Psoas muscle (tissue), 7 donors: ENCODE measurements at regions not wholly inside any gene's neighbourhood (a gene's known extent, or its start where the extent isn't known, plus 50 kb on each side); places are given as distances from the start of the nearest gene placed in this dataset.

Experiments
- ATAC-seq, 4 donors: fragments of 200-7000 bp; cut with Tn5 transposase; one replicate each; pipeline ENCODE4 v1.9.1; 2020; ENCODE audit warnings: moderate library complexity in 3 of 4, mild to moderate bottlenecking in 2 of 4
- DNase-seq, 2 donors: peaks; one replicate each; pipeline ENCODE4 v3.0.0-alpha.2; 2020
- H3K27ac ChIP-seq: fragments of 200-600 bp; one replicate; pipeline ENCODE4 v1.8.0; 2022
- H3K27me3 ChIP-seq, 3 donors: fragments of 200-600 bp in 1 of 3; one replicate each; pipeline versions ENCODE4 v1.6.1 to v1.8.0; 2013 to 2022; ENCODE audit warnings: low read length in 2 of 3, mild to moderate bottlenecking in 2 of 3, moderate library complexity in 1 of 3; ENCODE audit not compliant: insufficient read depth in 3 of 3
- H3K36me3 ChIP-seq, 2 donors: fragments of 200-600 bp in 1 of 2; one replicate each; pipeline versions ENCODE4 v1.6.1 to v1.8.0; 2013 to 2022; ENCODE audit warnings: low read depth in 1 of 2, mild to moderate bottlenecking in 1 of 2, moderate library complexity in 1 of 2; ENCODE audit not compliant: insufficient read depth in 1 of 2
- H3K4me1 ChIP-seq: fragments of 200-600 bp; one replicate; pipeline ENCODE4 v1.8.0; 2022
- H3K4me3 ChIP-seq: fragments of 200-600 bp; one replicate; pipeline ENCODE4 v1.8.0; 2022; ENCODE audit warnings: mild to moderate bottlenecking
- H3K9me3 ChIP-seq: fragments of 200-600 bp; one replicate; pipeline ENCODE4 v1.8.0; 2022
- WGBS, 3 donors: extraction: QIAGEN DNeasy Blood & Tissue Kit; methylation state at CpG; one replicate each; pipeline versions ENCODE4 v1.1.6 to v1.1.7; 2013; 5-methylcytosine and 5-hydroxymethylcytosine counted together
- intact Hi-C, 2 donors: fragments of 100-400 bp; cut with DNase I; formaldehyde crosslinking; loops; one replicate each; pipeline versions ENCODE4 v1.11.0 to v1.14.2; 2022
- TF ChIP-seq, protein P1 (sequence below): fragments of 200-600 bp; IDR thresholded peaks from one replicate; pipeline ENCODE4 v1.8.0; 2022; ENCODE audit warnings: antibody characterized with exemption
- donor health status: healthy with polysubstance abuse.
- donor health status: DM: no; HTN: no; CAD: no; lungs with moderate emphysema.
- donor health status: Bipolar disorder and iron deficiency.
- donor health status: healthy.
- donor health status: DM: yes; HTN: yes; CAD: no.
- donor health status: DM: no; HTN: no; CAD: no.
- donor health status: DM: yes; HTN: yes; CAD: no.

DNA sequence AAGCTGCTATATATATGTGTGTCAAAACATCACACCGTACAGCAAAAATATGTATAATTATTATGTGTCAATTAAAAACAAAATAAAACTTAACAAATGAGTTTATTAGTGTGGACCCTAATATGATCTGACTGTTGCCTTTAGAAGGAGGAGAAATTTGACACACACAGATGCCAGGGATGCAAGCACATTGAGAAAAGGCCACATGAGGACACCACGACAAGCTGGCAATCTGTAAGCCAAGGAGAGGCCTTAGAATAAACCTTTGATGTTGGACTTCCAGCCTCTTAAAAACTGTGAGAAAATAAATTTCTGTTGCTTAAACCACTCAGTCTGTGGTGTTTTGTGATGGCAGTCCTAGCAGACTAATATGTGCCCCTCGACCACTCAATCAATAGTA lies 214.7 kb downstream of the KCNS3 start:
- TF ChIP-seq, protein P1, sequence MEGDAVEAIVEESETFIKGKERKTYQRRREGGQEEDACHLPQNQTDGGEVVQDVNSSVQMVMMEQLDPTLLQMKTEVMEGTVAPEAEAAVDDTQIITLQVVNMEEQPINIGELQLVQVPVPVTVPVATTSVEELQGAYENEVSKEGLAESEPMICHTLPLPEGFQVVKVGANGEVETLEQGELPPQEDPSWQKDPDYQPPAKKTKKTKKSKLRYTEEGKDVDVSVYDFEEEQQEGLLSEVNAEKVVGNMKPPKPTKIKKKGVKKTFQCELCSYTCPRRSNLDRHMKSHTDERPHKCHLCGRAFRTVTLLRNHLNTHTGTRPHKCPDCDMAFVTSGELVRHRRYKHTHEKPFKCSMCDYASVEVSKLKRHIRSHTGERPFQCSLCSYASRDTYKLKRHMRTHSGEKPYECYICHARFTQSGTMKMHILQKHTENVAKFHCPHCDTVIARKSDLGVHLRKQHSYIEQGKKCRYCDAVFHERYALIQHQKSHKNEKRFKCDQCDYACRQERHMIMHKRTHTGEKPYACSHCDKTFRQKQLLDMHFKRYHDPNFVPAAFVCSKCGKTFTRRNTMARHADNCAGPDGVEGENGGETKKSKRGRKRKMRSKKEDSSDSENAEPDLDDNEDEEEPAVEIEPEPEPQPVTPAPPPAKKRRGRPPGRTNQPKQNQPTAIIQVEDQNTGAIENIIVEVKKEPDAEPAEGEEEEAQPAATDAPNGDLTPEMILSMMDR, result no peak
- no peaks in the 10 kb centered on the region for H3K27me3 ChIP-seq
- H3K4me1 ChIP-seq, result peaks cover 23% of the 10 kb centered on the region
- WGBS, 3 donors, result 60 to 70% (median 64%) methylated on average over 3 of the region's 3 CpGs
- no peak overlapping the region for H3K4me3 ChIP-seq
- ATAC-seq (peak in 2 of 4 donors; percentile 59 to 86), DNase-seq (no peak)
- no peaks in the 10 kb centered on the region for H3K36me3 ChIP-seq
- no peak overlapping the region for H3K27ac ChIP-seq
- intact Hi-C loops, result no loop called here
- H3K9me3 ChIP-seq, result no peaks in the 10 kb centered on the region

DNA sequence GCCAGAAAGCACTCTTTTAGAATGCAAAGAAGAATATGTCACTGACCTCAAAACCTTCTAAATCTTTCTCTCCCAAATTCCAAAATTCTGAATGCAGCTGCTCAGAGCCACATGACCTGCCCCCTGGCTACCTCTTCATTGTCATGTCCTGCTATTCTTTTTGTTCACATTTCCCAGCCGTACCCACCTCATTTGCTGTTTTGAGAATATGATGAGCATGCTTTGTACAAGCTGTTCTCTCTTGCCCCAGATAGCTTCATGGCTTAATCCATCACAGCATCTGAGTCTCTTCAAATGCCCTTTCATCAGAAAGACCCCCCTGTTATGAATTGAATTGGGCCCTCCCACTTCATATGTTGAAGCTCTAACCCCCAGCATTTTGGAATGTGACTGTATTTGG lies 214.3 kb downstream of the KCNS3 start:
- 14 to 48% (median 29%) methylated on average over 1 of the region's 1 CpG for WGBS, 3 donors
- H3K4me1 ChIP-seq, result peaks cover 23% of the 10 kb centered on the region
- TF ChIP-seq, protein P1, result no peak
- no peak overlapping the region for H3K27ac ChIP-seq
- DNase-seq, result no peak
- H3K4me3 ChIP-seq, result no peak overlapping the region
- H3K9me3 ChIP-seq, result no peaks in the 10 kb centered on the region
- intact Hi-C loops, result no loop called here
- H3K27me3 ChIP-seq, result no peaks in the 10 kb centered on the region
- ATAC-seq, result peak in 3 of 4 donors; percentile 57 to 90 (median 75)
- no peaks in the 10 kb centered on the region for H3K36me3 ChIP-seq

DNA sequence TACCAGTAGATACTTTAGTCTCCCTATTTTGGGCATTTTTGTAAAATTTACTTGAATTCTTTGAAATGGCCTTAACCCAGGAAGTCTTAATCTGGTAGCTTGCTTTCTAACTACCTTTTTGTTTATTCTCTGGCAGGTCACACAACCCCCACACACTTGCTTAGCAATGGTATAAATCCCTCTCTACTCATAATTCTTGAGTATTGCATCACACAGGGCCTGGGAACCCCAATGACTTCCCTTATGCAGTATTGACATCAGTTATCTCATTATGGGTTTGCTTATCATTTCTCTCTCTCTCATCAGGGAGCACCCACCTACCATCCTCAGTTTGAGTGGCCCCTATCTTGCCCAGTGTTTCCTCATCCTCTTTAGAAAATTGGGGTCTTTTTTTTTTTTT lies 207.1 kb downstream of the KCNS3 start:
- Histone ChIP-seq H3K4me3 (no peak overlapping the region), H3K27me3 (no peaks in the 10 kb centered on the region), H3K27ac (no peak overlapping the region), H3K9me3 (no peaks in the 10 kb centered on the region), H3K36me3 (no peaks in the 10 kb centered on the region), H3K4me1 (no peaks in the 10 kb centered on the region)
- intact Hi-C loops, result no loop called here
- ATAC-seq, result no peak
- TF ChIP-seq, protein P1, result no peak
- DNase-seq, result no peak

DNA sequence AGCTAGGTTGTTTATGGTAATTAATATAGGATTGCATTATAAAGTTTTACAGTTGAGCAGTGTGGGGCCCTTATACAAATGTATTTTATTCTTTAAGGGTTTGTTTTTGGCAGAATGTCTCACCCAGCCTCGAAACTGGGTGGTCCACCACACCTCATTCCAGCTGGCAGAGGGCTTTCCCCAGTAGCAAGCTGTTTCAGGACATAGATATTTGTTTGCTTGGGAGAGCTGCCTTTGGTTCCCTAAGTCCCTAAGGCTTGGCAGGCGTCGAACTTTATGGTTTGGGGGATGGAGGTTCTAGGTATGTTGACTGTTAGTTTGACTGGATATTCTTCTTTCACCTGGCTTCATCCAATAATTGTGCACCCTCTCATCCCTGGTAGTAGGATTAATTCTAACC lies 205.9 kb downstream of the KCNS3 start:
- TF ChIP-seq, protein P1, result no peak
- intact Hi-C loops, result no loop called here
- DNase-seq (no peak), ATAC-seq (no peak)
- Histone ChIP-seq H3K4me3 (no peak overlapping the region), H3K27ac (no peak overlapping the region), H3K36me3 (no peaks in the 10 kb centered on the region), H3K4me1 (no peaks in the 10 kb centered on the region), H3K27me3 (no peaks in the 10 kb centered on the region), H3K9me3 (no peaks in the 10 kb centered on the region)
- 58 to 82% (median 65%) methylated on average over 3 of the region's 3 CpGs for WGBS, 3 donors

DNA sequence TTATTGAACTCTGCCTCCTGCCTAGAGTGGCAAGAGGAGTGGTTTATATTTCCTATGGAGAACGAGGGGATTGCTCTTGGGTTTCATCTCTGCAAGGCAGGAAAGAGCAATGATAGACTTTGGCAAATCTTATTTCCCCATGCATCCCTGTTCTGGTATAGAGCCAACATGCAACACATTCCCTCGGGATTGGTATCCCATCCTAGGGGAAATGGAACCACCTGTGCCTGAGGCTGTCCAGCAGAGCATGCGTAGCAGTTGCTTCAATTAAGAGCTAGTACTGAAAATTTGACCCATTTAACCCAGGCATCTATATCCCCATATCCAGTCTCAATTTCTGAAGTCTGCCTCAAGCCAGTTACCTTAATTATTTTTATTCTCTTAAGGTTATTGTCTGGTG lies 205.3 kb downstream of the KCNS3 start:
- Histone ChIP-seq H3K4me3 (no peak overlapping the region), H3K27ac (no peak overlapping the region), H3K36me3 (no peaks in the 10 kb centered on the region), H3K9me3 (no peaks in the 10 kb centered on the region), H3K27me3 (no peaks in the 10 kb centered on the region), H3K4me1 (no peaks in the 10 kb centered on the region)
- TF ChIP-seq, protein P1, result no peak
- intact Hi-C loops, result no loop called here
- DNase-seq, result no peak
- ATAC-seq, result no peak
- 59 to 65% (median 64%) methylated on average over 3 of the region's 3 CpGs for WGBS, 3 donors
